Duodenal mucosa (tissue), 2 donors: ENCODE measurements at regions not wholly inside any gene's neighbourhood (a gene's known extent, or its start where the extent isn't known, plus 50 kb on each side); places are given as distances from the start of the nearest gene placed in this dataset.

Experiments used
- H3K27ac ChIP-seq: one replicate; pipeline ENCODE4 v1.7.0; 2013; ENCODE audit warnings: low read depth, low read length
- H3K27me3 ChIP-seq, 2 donors: one replicate each; pipeline ENCODE4 v1.7.0; 2013; ENCODE audit warnings: low read length in 2 of 2, control low read depth in 1 of 2; ENCODE audit not compliant: insufficient read depth in 2 of 2, control insufficient read depth in 1 of 2
- H3K36me3 ChIP-seq, 2 donors: one replicate each; pipeline ENCODE4 v1.7.0; 2013; ENCODE audit warnings: low read length in 2 of 2, control low read depth in 1 of 2; ENCODE audit not compliant: insufficient read depth in 2 of 2, control insufficient read depth in 1 of 2
- H3K4me1 ChIP-seq, 2 donors: one replicate each; pipeline ENCODE4 v1.7.0; 2013; ENCODE audit warnings: low read length in 2 of 2, control low read depth in 1 of 2; ENCODE audit not compliant: insufficient read depth in 2 of 2, control insufficient read depth in 1 of 2
- H3K4me3 ChIP-seq, 2 donors: one replicate each; pipeline ENCODE4 v1.7.0; 2013; ENCODE audit warnings: low read length in 2 of 2, low read depth in 1 of 2
- H3K9ac ChIP-seq, 2 donors: one replicate each; pipeline ENCODE4 v1.7.0; 2013; ENCODE audit warnings: low read length in 2 of 2, low read depth in 1 of 2
- H3K9me3 ChIP-seq, 2 donors: one replicate each; pipeline ENCODE4 v1.7.0; 2013; ENCODE audit warnings: low read length in 2 of 2, control low read depth in 1 of 2; ENCODE audit not compliant: control insufficient read depth in 1 of 2

- no peaks in the 10 kb centered on the region for H3K27me3 ChIP-seq
- H3K27ac ChIP-seq, result no peak overlapping the region
- no peaks in the 10 kb centered on the region for H3K36me3 ChIP-seq
- H3K9me3 ChIP-seq, result no peaks in the 10 kb centered on the region
- no peak overlapping the region for H3K9ac ChIP-seq
- no peak overlapping the region for H3K4me3 ChIP-seq
- peaks cover 0 to 7% of the 10 kb centered on the region in 2 donors for H3K4me1 ChIP-seq
Observed at GRCh38 chr11:130715085-130715876, 201.0 kb downstream of the SNX19 start.

DNA sequence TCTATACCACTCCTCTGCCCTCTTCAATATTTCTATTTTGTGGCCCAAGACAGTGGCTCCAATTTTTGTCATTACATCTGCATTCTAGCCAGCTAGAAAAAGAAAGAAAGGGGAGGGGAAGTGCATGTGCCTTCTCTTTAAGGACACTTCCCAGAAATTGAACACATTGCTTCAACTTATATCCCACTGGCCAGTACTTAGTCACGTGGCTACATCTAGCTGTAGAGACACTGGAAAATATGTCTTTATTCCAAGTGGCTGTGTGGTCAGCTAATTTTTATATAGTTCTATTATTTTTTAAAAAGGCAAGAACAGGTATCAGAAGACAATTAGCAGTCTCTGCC lies 200.4 kb downstream of the SNX19 start:
- Histone ChIP-seq H3K27ac (no peak overlapping the region), H3K9ac (no peak overlapping the region), H3K4me3 (no peak overlapping the region), H3K36me3 (no peaks in the 10 kb centered on the region), H3K27me3 (no peaks in the 10 kb centered on the region), H3K9me3 (no peaks in the 10 kb centered on the region), H3K4me1 (peaks cover 0 to 4% of the 10 kb centered on the region in 2 donors)

DNA sequence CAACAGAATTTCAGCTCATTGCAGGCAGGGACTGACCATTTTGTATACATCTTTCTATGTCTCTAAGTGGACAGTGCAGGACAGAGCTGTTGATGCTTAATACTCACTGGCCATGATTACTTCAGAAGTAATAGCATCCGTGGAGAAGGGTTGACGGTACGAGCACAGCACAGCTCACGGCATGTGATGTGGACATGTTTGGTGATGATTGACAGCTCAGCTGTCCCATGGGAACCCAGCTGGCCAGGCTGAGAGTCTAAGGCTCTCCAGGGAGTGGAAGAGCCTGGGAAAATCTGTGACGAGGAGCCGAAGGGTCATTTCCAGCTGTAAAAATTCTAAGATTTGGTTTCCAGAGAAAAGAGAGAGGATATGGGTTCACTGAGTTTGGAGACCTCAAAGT lies 198.2 kb downstream of the SNX19 start:
- Histone ChIP-seq H3K9ac (no peak overlapping the region), H3K4me1 (no peaks in the 10 kb centered on the region), H3K36me3 (no peaks in the 10 kb centered on the region), H3K9me3 (no peaks in the 10 kb centered on the region), H3K27me3 (no peaks in the 10 kb centered on the region), H3K27ac (no peak overlapping the region), H3K4me3 (no peak overlapping the region)

- Histone ChIP-seq H3K9ac (no peak overlapping the region), H3K9me3 (no peaks in the 10 kb centered on the region), H3K27ac (no peak overlapping the region), H3K4me3 (no peak overlapping the region), H3K4me1 (no peaks in the 10 kb centered on the region), H3K27me3 (no peaks in the 10 kb centered on the region), H3K36me3 (no peaks in the 10 kb centered on the region)
Observed at GRCh38 chr11:130719220-130719915, 196.9 kb downstream of the SNX19 start.

DNA sequence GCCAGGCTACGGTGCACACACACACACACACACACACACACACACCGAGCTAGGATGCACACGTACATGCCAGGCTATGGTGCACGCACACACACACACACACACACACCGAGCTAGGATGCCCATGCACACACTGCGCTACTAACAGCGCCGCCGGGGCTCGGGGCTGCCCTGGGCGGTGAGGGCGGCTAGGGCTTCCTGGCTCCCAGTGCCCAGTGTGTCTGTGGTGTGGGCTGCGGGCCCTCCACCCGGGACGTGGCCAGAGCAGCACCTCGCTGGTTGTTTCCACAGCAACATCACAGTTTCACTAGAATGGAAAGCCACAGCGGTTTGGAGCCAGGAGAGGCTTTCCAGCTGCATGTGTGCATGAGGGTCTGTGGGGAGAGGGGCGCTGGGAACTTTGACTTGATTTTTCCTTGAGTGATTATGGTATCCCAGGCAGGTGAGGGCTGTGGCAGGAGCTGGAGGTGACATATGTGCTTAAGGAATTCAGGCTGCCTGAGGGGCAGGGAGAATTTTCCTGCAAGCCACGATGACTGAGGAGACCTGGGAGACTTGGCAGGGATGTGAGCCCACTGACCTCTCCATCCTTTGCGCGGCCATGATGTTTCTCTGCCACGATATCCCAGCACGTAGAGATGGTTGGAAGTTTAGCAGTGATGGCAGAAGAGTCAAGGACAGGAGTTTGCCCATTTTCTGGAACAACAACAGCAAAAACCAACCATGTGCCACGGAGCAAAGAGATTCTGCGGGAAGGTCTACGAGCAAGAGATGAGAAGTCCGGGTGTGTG lies 195.9 kb downstream of the SNX19 start:
- Histone ChIP-seq H3K27ac (no peak overlapping the region), H3K4me3 (no peak overlapping the region), H3K9me3 (no peaks in the 10 kb centered on the region), H3K36me3 (no peaks in the 10 kb centered on the region), H3K27me3 (no peaks in the 10 kb centered on the region), H3K9ac (no peak overlapping the region), H3K4me1 (peaks cover 2% of the 10 kb centered on the region in 2 donors)

DNA sequence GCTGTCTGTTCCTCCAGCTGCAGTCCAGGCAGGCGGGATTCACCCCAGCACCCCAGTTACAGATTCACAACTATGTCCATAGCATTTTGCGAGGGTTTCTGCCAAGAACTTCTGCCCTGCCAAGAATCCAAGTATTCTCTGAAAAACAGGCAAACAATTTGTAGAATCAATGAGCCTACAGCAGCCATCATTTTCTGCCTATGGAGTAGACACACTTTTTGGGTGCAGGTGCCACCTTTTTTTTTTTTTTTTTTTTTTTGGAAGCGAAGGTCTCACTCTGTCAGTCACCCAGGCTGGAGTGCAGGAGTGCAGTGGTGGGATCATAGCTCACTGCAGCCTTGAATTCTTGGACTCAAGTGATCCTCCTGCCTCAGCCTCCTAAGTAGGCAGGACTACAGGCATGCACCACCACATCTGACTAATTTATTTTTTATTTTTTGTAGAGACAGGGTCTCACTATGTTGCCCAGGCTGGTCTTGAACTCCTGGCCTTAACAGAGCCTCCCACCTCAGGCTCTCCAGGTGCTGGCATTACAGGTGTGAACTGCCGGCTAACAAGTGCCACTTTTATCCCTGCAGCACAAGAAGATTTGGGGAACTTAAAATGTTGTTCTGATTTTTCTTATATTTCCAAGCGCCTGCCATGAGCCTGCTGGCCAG lies 195.1 kb downstream of the SNX19 start:
- Histone ChIP-seq H3K27ac (no peak overlapping the region), H3K27me3 (no peaks in the 10 kb centered on the region), H3K36me3 (no peaks in the 10 kb centered on the region), H3K4me3 (no peak overlapping the region), H3K9ac (no peak overlapping the region), H3K4me1 (peaks cover 9% of the 10 kb centered on the region in 2 donors), H3K9me3 (no peaks in the 10 kb centered on the region)

- H3K27me3 ChIP-seq, result no peaks in the 10 kb centered on the region
- H3K4me3 ChIP-seq, result no peak overlapping the region
- H3K9me3 ChIP-seq, result no peaks in the 10 kb centered on the region
- H3K27ac ChIP-seq, result no peak overlapping the region
- peaks cover 9 to 14% of the 10 kb centered on the region in 2 donors for H3K4me1 ChIP-seq
- H3K36me3 ChIP-seq, result no peaks in the 10 kb centered on the region
- no peak overlapping the region for H3K9ac ChIP-seq
Observed at GRCh38 chr11:130721736-130722135, 194.5 kb downstream of the SNX19 start.

DNA sequence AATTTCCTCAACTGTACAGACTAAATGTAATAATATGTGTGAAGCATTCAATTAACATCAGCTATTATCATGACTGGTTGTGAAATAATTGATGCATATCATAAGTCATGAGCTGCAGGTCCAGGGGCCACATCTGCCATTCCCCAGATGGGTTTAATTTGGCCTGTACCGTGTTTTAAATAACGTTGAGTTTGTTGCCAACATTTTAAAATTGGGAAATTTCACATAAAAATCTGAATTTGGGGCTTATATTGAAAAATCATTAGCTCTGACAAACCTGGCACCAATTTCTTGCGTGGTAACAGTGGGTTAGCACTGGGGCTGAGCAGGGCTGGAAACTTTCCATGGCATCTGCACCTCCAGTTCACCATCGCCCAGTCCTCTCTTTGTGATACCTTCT lies 193.9 kb downstream of the SNX19 start:
- Histone ChIP-seq H3K27ac (no peak overlapping the region), H3K4me1 (peaks cover 9 to 17% of the 10 kb centered on the region in 2 donors), H3K9ac (no peak overlapping the region), H3K36me3 (no peaks in the 10 kb centered on the region), H3K9me3 (no peaks in the 10 kb centered on the region), H3K27me3 (no peaks in the 10 kb centered on the region), H3K4me3 (no peak overlapping the region)

DNA sequence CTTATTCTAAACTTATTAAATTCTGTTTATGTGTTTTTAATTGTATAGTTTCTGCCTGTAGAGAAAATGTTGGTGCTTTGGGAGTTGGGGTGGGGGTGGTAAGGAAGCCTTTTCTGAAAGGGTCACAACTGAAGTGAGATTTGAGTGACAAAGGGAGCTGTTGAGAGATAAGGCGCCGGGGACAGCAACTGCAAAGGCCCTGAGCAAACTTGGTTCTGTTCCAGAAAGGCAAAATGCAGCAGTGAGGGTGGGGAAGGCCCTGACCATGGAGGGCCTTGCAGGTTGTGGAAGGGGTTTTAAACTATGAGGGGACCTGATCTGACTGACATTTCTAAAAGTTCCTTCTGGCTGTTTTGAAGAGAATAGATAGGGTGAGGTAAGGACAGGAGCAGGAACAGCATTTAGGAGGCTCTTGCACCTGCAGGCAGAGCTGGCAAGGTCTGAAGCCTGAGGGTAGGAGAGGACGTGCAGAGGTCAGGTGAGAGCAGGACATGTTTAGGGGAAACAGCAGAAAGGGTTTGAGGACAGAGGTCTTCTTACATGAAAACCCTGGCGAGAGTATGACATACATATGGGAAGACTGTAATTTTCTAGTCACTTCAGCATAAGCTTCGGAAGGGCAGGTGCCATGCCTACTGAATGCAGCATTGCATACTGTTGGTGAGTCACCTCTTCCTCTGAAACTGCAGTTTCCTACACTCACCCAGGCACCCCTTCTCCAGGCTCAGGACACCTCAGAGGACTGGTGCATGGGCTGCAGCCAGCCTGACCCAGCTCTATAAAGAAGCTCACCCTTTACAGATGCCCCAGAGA lies 190.7 kb downstream of the SNX19 start:
- H3K9me3 ChIP-seq, result peaks cover 3 to 4% of the 10 kb centered on the region in 2 donors
- H3K27ac ChIP-seq, result no peak overlapping the region
- peaks cover 9 to 17% of the 10 kb centered on the region in 2 donors for H3K4me1 ChIP-seq
- no peaks in the 10 kb centered on the region for H3K36me3 ChIP-seq
- no peak overlapping the region for H3K9ac ChIP-seq
- H3K27me3 ChIP-seq, result no peaks in the 10 kb centered on the region
- no peak overlapping the region for H3K4me3 ChIP-seq
